ENCODE measurements at regions not wholly inside any gene's neighbourhood (a gene's known extent, or its start where the extent isn't known, plus 50 kb on each side); places are given as distances from the start of the nearest gene placed in this dataset.

DNA sequence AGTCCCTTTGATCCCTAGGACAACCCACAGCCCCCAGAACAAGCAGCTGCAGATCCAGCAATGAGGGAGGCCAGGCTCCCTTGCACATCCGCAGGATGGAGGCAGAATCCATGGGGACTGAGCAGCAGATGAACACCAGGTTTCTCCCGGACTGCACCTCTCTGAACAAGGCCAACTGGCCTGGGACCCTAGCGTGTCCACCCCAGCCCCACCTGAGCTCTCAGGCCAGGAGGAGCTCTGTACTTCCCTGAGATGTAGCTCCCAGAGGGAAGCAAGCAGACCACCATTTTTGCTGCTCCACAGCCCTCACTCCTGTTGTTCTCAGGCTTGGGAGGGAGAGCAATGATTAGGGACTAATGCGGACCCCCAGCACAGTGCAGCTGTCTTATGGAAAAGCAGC lies 1195.8 kb downstream of the PCDH18 start:
- TF ChIP-seq, protein P1, sequence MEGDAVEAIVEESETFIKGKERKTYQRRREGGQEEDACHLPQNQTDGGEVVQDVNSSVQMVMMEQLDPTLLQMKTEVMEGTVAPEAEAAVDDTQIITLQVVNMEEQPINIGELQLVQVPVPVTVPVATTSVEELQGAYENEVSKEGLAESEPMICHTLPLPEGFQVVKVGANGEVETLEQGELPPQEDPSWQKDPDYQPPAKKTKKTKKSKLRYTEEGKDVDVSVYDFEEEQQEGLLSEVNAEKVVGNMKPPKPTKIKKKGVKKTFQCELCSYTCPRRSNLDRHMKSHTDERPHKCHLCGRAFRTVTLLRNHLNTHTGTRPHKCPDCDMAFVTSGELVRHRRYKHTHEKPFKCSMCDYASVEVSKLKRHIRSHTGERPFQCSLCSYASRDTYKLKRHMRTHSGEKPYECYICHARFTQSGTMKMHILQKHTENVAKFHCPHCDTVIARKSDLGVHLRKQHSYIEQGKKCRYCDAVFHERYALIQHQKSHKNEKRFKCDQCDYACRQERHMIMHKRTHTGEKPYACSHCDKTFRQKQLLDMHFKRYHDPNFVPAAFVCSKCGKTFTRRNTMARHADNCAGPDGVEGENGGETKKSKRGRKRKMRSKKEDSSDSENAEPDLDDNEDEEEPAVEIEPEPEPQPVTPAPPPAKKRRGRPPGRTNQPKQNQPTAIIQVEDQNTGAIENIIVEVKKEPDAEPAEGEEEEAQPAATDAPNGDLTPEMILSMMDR (IDR thresholded peaks at IDR 0.05; ENCODE audit: insufficient read depth, low read length) = no peak
- no peak for DNase-seq (ENCODE audit: low read depth)

DNA sequence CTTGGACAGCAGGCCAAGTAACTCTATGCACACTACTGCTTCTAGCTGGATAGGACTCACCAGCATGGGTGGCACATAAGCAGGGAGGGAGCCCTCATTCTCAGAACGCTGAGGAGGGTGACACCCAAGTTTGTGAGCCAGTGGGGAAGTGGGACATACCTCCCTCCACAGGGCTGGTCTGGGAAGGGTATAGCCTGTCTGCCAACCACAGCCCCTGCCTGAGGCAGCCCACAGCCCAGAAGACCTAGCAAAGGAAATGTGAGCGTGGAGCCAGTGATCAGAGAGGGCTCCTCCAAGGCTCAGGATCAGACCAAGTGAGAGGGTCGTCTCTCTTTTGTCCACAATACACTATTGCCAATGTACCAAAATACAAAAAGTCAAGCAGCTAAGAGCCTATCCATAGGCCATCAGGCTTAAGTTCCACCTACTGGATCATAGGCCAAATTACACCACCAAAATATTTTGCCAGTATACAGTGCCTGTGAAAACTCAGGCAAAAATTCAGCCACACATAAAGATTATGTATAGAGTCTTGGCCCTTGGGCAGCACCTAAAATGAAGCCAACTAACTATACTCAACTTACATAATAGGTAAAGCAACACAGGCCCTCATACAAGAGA lies 1203.1 kb downstream of the PCDH18 start:
- DNase-seq (ENCODE audit: low read depth) = no peak
- no peak overlapping the region for H3K4me3 ChIP-seq (ENCODE audit: low read depth, low read length)
- TF ChIP-seq, protein P1 (IDR thresholded peaks at IDR 0.05; ENCODE audit: insufficient read depth, low read length) = no peak

More for the DNA sequence above, 1195.8 kb downstream of the PCDH18 start:
- no peak overlapping the region for H3K4me3 ChIP-seq (ENCODE audit: low read depth, low read length)

DNA sequence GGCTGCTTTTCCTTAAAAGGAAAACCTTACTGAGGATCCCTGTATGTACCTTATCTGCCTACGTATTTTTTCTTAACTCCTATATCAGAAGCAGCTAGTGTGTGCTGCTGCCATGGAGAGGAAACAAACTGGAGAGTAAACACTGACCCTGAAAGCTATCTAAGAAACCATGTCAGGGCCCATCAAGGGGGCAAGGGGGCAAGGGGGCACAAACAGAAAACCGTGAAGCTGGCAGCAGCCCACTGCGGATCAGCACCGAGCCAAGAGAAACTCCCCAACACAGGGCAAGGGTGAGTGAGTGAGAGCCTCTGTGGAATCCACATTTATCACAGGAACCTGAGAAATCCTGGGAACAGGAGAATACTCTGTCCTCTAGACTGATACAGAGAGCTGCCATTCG lies 1204.2 kb downstream of the PCDH18 start:
- TF ChIP-seq, protein P1 (IDR thresholded peaks at IDR 0.05; ENCODE audit: insufficient read depth, low read length) = no peak
- no peak for DNase-seq (ENCODE audit: low read depth)
- no peak overlapping the region for H3K4me3 ChIP-seq (ENCODE audit: low read depth, low read length)

DNA sequence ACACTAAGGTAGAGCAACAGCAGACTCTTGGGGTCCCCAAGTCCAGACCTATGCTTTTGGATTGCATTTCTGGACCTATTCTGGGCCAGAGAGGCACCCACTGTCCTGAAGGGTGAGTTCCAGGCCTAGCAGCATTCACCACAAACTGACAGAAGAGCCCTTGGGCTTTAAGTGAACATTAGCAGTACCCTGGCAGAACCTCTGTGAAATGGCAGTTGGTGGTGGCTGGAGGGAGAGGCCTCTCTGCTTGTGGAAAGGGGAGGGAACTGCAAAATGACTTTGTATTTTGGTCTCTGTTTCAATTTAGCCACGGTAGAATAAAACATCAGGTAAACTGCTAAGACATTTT lies 1211.9 kb downstream of the PCDH18 start:
- no peak for DNase-seq (ENCODE audit: low read depth)
- TF ChIP-seq, protein P1 (IDR thresholded peaks at IDR 0.05; ENCODE audit: insufficient read depth, low read length) = no peak
- no peak overlapping the region for H3K4me3 ChIP-seq (ENCODE audit: low read depth, low read length)

DNA sequence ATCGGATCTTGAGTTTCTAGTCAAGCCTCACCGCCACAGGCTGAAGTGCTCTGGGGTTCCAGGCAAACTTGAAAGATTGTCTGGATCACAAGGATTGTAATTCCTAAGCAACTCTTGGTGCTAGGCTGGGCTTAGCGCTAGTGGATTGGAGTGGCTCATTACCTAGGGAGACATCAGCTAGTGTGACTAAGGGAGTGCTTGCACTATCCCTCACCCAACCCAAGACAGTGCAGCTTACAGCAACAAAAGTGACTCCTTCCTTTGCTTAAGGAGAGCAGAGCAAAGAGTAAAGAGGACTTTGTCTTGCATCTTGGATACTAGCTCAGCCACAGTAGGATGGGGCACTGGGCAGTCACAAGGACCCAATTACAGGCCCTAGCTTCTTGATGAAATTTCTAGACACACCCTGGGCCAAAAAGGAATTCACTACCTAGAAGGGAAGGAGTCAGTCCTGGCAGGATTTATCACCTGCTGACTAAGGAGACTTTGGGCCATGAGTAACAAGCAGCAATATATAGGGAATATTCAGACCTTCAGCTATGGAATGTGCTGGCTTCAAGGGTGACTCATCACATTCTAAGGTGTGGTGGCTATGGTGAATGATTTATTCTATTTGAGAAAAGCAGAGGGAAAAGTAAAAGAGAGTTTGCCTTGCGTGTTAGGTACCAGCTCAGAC lies 1212.4 kb downstream of the PCDH18 start:
- H3K4me3 ChIP-seq (ENCODE audit: low read depth, low read length) = no peak overlapping the region
- TF ChIP-seq, protein P1 (IDR thresholded peaks at IDR 0.05; ENCODE audit: insufficient read depth, low read length) = no peak
- no peak for DNase-seq (ENCODE audit: low read depth)

DNA sequence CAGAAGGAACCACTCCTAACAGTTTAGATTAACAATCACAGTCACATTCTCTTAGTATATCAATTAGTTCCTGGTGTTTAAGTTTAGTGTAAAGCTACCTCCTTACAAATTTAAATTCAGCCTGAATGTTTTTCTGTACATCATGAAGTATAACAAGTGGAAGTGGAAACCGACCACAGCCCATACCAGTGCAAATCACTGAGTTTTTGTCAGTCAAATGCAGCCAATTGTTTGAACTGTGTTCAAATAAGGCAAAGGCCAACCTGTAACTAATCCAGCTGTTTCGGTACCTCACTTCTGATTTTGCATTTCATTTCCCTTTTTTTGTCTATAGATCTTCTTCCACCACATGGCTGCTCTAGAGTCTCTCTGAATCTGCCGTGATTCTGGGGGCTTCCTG lies 1215.3 kb downstream of the PCDH18 start:
- TF ChIP-seq, protein P1 (IDR thresholded peaks at IDR 0.05; ENCODE audit: insufficient read depth, low read length) = no peak
- no peak overlapping the region for H3K4me3 ChIP-seq (ENCODE audit: low read depth, low read length)
- no peak for DNase-seq (ENCODE audit: low read depth)

All from fibroblast of the aortic adventitia (primary cell).